GM12878 (cell line): ENCODE measurements at regions not wholly inside any gene's neighbourhood (a gene's known extent, or its start where the extent isn't known, plus 50 kb on each side); places are given as distances from the start of the nearest gene placed in this dataset.

Experiments used
- ATF3 ChIP-seq: IDR thresholded peaks from 2 replicates; pipeline ENCODE4 v1.6.1; 2011; ENCODE audit warnings: low read depth, mild to moderate bottlenecking, low read length, moderate library complexity, borderline replicate concordance; ENCODE audit errors: extremely low read depth
- CEBPB ChIP-seq, 2 experiments: fragments of 150-350 bp in 1 of 2; IDR thresholded peaks; 2 replicates each; pipeline ENCODE4 v1.6.1; 2012 to 2014; ENCODE audit warnings: low read depth in 2 of 2, low read length in 2 of 2, borderline replicate concordance in 1 of 2, inconsistent platforms in 1 of 2
- E2F8 ChIP-seq: fragments of 450-650 bp; IDR thresholded peaks from 2 replicates; pipeline ENCODE4 v1.6.1; 2018; ENCODE audit warnings: mild to moderate bottlenecking, low read depth, moderate library complexity; ENCODE audit not compliant: partially characterized antibody
- FOXK2 ChIP-seq: fragments of 450-650 bp; IDR thresholded peaks from 2 replicates; pipeline ENCODE4 v1.6.1; 2017; ENCODE audit warnings: mild to moderate bottlenecking, moderate library complexity
- POLR2A ChIP-seq: IDR thresholded peaks from 2 replicates; pipeline ENCODE4 v1.6.1; 2011; ENCODE audit warnings: low read depth, mild to moderate bottlenecking, low read length
- RCOR1 ChIP-seq: conservative IDR thresholded peaks from 2 replicates; pipeline ENCODE4 v1.6.1; 2012; ENCODE audit warnings: low read depth, low read length, improper control_type of control experiment
- STAT1 ChIP-seq: fragments of 450-650 bp; conservative IDR thresholded peaks from 2 replicates; pipeline ENCODE4 v1.6.1; 2014; ENCODE audit warnings: antibody characterized with exemption, mild to moderate bottlenecking
- TAF1 ChIP-seq: IDR thresholded peaks from 2 replicates; pipeline ENCODE4 v1.6.1; 2011; ENCODE audit warnings: mild to moderate bottlenecking, low read depth, low read length, borderline replicate concordance
- TCF3 ChIP-seq: IDR thresholded peaks from 2 replicates; pipeline ENCODE4 v1.6.1; 2012; ENCODE audit warnings: low read depth, mild to moderate bottlenecking, low read length, borderline replicate concordance; ENCODE audit not compliant: insufficient read depth

GRCh38 chr4:14338585-14339265 lies 663.6 kb upstream of the CPEB2 start:
- TF ChIP-seq TAF1 (no peak), STAT1 (no peak), RCOR1 (no peak), FOXK2 (no peak), ATF3 (no peak), TCF3 (no peak), CEBPB (IDR thresholded peaks at IDR 0.05; ENCODE audit: borderline replicate concordance in 1 of 2, low read depth in 2 of 2, low read length in 2 of 2) (no peak), E2F8 (no peak), POLR2A (no peak)
